ENCODE measurements at regions not wholly inside any gene's neighbourhood (a gene's known extent, or its start where the extent isn't known, plus 50 kb on each side); places are given as distances from the start of the nearest gene placed in this dataset.

DNA sequence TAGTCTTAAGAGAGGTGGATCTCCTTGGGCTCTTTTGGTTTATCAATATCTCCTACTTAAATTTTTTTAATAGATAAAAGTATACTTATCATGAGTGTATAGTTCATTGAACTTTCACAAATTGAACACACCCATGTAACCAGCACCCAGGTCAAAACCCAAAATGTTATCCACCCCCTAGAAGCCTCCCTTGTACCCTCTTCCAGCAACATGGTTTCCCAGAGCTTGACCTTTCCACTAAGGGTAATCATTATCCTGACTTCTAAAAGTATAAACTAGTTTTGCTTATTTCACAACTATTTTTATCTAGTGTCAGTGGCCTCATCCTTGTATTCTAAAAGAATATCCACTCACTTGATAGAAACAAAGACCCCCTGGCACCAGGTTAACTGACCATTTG lies 106.8 kb downstream of the MDH1 start:
- RAD21 ChIA-PET (ENCODE audit: unreplicated experiment), result no interaction called here
- SMC1A ChIA-PET (ENCODE audit: uncharacterized antibody, unreplicated experiment), result no interaction called here
- H3K9ac ChIP-seq (ENCODE audit: control insufficient read depth, insufficient read depth, low read length), result no peak overlapping the region
- no peak overlapping the region for H3K27ac ChIP-seq (ENCODE audit: control insufficient read depth, insufficient read depth)
- no peak overlapping the region for H3K4me2 ChIP-seq (ENCODE audit: control insufficient read depth, insufficient read depth)
- in situ Hi-C loops (cut with MboI), result no loop called here
- intact Hi-C loops (cut with micrococcal nuclease; ENCODE audit: unreplicated experiment), result no loop called here
- no peaks in the 10 kb centered on the region for H3K27me3 ChIP-seq (replicated peaks in 1 of 2; ENCODE audit: control insufficient read depth in 2 of 2, insufficient read depth in 2 of 2, low read length in 1 of 2)
- no peaks in the 10 kb centered on the region for H3K4me1 ChIP-seq (ENCODE audit: control insufficient read depth, insufficient read depth, low read length)
- no peak overlapping the region for H3K4me3 ChIP-seq
- CTCF ChIA-PET, result interaction anchor here (1.3 to 8.1 kb wide), 2 partner anchors 21 to 163 kb away, joined by 3 to 170 read pairs; no protein-coding TSS in a partner anchor
- no peaks in the 10 kb centered on the region for H3K9me3 ChIP-seq (replicated peaks; ENCODE audit: control insufficient read depth, insufficient read depth, low read length)
- TF ChIP-seq ZNF217 (IDR thresholded peaks at IDR 0.05), result no peak
- no peak overlapping the region for H2AFZ ChIP-seq (ENCODE audit: control insufficient read depth, low read depth, low read length)
- DNase-seq (ENCODE audit: low read depth, low spot score) (no peak), ATAC-seq (no peak), FAIRE-seq (no peak)
- H3K79me2 ChIP-seq (ENCODE audit: control insufficient read depth, insufficient read depth, low read length), result no peaks in the 10 kb centered on the region
- POLR2A ChIA-PET, result no interaction called here
- H4K20me1 ChIP-seq (ENCODE audit: control insufficient read depth, insufficient read depth), result no peaks in the 10 kb centered on the region
- H3K36me3 ChIP-seq (ENCODE audit: control insufficient read depth in 2 of 2, insufficient read depth in 2 of 2, low read length in 1 of 2), result no peaks in the 10 kb centered on the region
- BruUV-seq (replicated peaks), result no TSS peak

DNA sequence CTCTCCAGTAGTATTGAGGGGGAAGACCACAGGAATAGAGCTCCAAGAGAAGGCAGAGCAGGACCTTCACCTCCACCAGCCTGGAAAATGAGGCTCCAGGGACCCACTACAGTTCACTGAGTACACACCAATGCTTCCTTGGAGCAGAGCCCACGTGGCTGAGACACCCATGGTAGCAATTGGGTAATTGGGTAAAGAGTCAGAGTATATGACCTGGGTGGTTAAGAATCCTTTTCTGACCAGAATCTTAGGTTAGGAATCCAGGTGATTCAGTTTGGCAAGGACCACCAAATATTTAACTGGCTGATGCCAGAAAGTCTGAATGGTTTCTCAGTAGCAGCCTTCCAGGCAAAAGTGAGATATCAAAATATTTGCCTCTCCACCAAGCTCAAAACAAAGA lies 107.7 kb downstream of the MDH1 start:
- H3K27me3 ChIP-seq (replicated peaks in 1 of 2; ENCODE audit: control insufficient read depth in 2 of 2, insufficient read depth in 2 of 2, low read length in 1 of 2), result no peaks in the 10 kb centered on the region
- ChIA-PET POLR2A (interaction anchor here (0.6 kb wide), 1 partner anchor 176 kb away, joined by 5 read pairs; no protein-coding TSS in a partner anchor), CTCF (interaction anchor here (0.6 to 8.1 kb wide), 3 partner anchors 22 to 1704 kb away, joined by 3 to 170 read pairs (median 3); no protein-coding TSS in a partner anchor), RAD21 (ENCODE audit: unreplicated experiment) (no interaction called here), SMC1A (ENCODE audit: uncharacterized antibody, unreplicated experiment) (no interaction called here)
- in situ Hi-C loops (cut with MboI), result no loop called here
- H3K4me2 ChIP-seq (ENCODE audit: control insufficient read depth, insufficient read depth), result no peak overlapping the region
- no peak overlapping the region for H3K9ac ChIP-seq (ENCODE audit: control insufficient read depth, insufficient read depth, low read length)
- FAIRE-seq (no peak), ATAC-seq (no peak), DNase-seq (ENCODE audit: low read depth, low spot score) (no peak)
- H3K36me3 ChIP-seq (ENCODE audit: control insufficient read depth in 2 of 2, insufficient read depth in 2 of 2, low read length in 1 of 2), result no peaks in the 10 kb centered on the region
- no peak for TF ChIP-seq USF1 (IDR thresholded peaks at IDR 0.05; ENCODE audit: borderline replicate concordance, extremely low read length, insufficient read depth, low read depth, low read length)
- TF ChIP-seq RELA (IDR thresholded peaks at IDR 0.05; ENCODE audit: borderline replicate concordance, partially characterized antibody), result no peak
- TF ChIP-seq CHD4 (IDR thresholded peaks at IDR 0.05), result no peak
- no peak for TF ChIP-seq CREM (IDR thresholded peaks at IDR 0.05; ENCODE audit: low read depth)
- TF ChIP-seq STAT3 (IDR thresholded peaks at IDR 0.05; ENCODE audit: low read depth, low read length), result no peak
- TF ChIP-seq POLR2AphosphoS5 (IDR thresholded peaks at IDR 0.05; ENCODE audit: low read length), result no peak
- no peak for TF ChIP-seq ZSCAN29 (IDR thresholded peaks at IDR 0.05)
- no peak for TF ChIP-seq KAT2A (conservative IDR thresholded peaks at IDR 0.05; ENCODE audit: control insufficient read depth, low read depth, low read length)
- no peak for TF ChIP-seq EED (IDR thresholded peaks at IDR 0.05; ENCODE audit: low read depth)
- no peak for TF ChIP-seq CHD2 (IDR thresholded peaks at IDR 0.05; ENCODE audit: borderline replicate concordance, low read depth, low read length)
- no peak for TF ChIP-seq LARP7 (IDR thresholded peaks at IDR 0.05)
- TF ChIP-seq FOXM1 (IDR thresholded peaks at IDR 0.05; ENCODE audit: low read depth, low read length), result no peak
- TF ChIP-seq YY1 (IDR thresholded peaks at IDR 0.05; ENCODE audit: low read depth, low read length), result no peak
- TF ChIP-seq, protein P1, sequence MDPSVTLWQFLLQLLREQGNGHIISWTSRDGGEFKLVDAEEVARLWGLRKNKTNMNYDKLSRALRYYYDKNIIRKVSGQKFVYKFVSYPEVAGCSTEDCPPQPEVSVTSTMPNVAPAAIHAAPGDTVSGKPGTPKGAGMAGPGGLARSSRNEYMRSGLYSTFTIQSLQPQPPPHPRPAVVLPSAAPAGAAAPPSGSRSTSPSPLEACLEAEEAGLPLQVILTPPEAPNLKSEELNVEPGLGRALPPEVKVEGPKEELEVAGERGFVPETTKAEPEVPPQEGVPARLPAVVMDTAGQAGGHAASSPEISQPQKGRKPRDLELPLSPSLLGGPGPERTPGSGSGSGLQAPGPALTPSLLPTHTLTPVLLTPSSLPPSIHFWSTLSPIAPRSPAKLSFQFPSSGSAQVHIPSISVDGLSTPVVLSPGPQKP (IDR thresholded peaks at IDR 0.05; ENCODE audit: low read depth, low read length), result no peak
- TF ChIP-seq TAF1 (IDR thresholded peaks at IDR 0.05; ENCODE audit: borderline replicate concordance, low read depth, low read length), result no peak
- no peak for TF ChIP-seq ZZZ3 (IDR thresholded peaks at IDR 0.05; ENCODE audit: control insufficient read depth, insufficient read length, low read depth)
- TF ChIP-seq RAD51 (IDR thresholded peaks at IDR 0.05), result no peak
- TF ChIP-seq SREBF1 (IDR thresholded peaks at IDR 0.05; ENCODE audit: low read length), result no peak
- no peak overlapping the region for H3K4me3 ChIP-seq
- WGBS (ENCODE audit: insufficient coverage, insufficient replicate concordance, low lambda C conversion rate, missing lambda C conversion rate), result 0% methylated on average over 1 of the region's 1 CpG
- H4K20me1 ChIP-seq (ENCODE audit: control insufficient read depth, insufficient read depth), result no peaks in the 10 kb centered on the region
- no peak overlapping the region for H2AFZ ChIP-seq (ENCODE audit: control insufficient read depth, low read depth, low read length)
- BruUV-seq (replicated peaks), result no TSS peak
- intact Hi-C loops (cut with micrococcal nuclease; ENCODE audit: unreplicated experiment), result no loop called here
- no peak overlapping the region for H3K27ac ChIP-seq (ENCODE audit: control insufficient read depth, insufficient read depth)
- no peaks in the 10 kb centered on the region for H3K4me1 ChIP-seq (ENCODE audit: control insufficient read depth, insufficient read depth, low read length)
- H3K79me2 ChIP-seq (ENCODE audit: control insufficient read depth, insufficient read depth, low read length), result no peaks in the 10 kb centered on the region
- H3K9me3 ChIP-seq (replicated peaks; ENCODE audit: control insufficient read depth, insufficient read depth, low read length), result no peaks in the 10 kb centered on the region

All from GM12878 (cell line).